Fibroblast of mammary gland (primary cell): ENCODE measurements at regions not wholly inside any gene's neighbourhood (a gene's known extent, or its start where the extent isn't known, plus 50 kb on each side); places are given as distances from the start of the nearest gene placed in this dataset.

Experiments
- DNase-seq: peaks from one replicate; pipeline ENCODE4 v3.0.0-alpha.2; 2010; ENCODE audit warnings: low read depth
- H3K4me3 ChIP-seq: 2 replicates; pipeline ENCODE4 v1.5.1; 2011; ENCODE audit warnings: low read depth, mild to moderate bottlenecking, low read length, moderate library complexity; ENCODE audit not compliant: control insufficient read depth
- CTCF ChIP-seq: conservative IDR thresholded peaks from 2 replicates; pipeline ENCODE4 v1.5.1; 2011; ENCODE audit warnings: low read depth, low read length, inconsistent platforms; ENCODE audit not compliant: control insufficient read depth, insufficient read depth

- no peak for DNase-seq
- TF ChIP-seq CTCF = no peak
- no peak overlapping the region for H3K4me3 ChIP-seq
Observed at GRCh38 chr2:241924069-241924908, 54.8 kb downstream of the RTP5 start.

GRCh38 chr2:241924909-241925250, 55.4 kb downstream of the RTP5 start:
- no peak overlapping the region for H3K4me3 ChIP-seq
- no peak for DNase-seq
- no peak for TF ChIP-seq CTCF

GRCh38 chr2:241925277-241925676, 55.7 kb downstream of the RTP5 start:
- no peak for TF ChIP-seq CTCF
- H3K4me3 ChIP-seq = no peak overlapping the region
- no peak for DNase-seq

- no peak for TF ChIP-seq CTCF
- DNase-seq = no peak
- H3K4me3 ChIP-seq = no peak overlapping the region
Observed at GRCh38 chr2:241925821-241926441, 56.4 kb downstream of the RTP5 start.

- H3K4me3 ChIP-seq = no peak overlapping the region
- no peak for DNase-seq
- TF ChIP-seq CTCF = no peak
Observed at GRCh38 chr2:241926541-241927311, 57.2 kb downstream of the RTP5 start.

GRCh38 chr2:241929551-241930490, 60.3 kb downstream of the RTP5 start:
- TF ChIP-seq CTCF = no peak
- no peak for DNase-seq

More at GRCh38 chr2:241929551-241930490, 60.3 kb downstream of the RTP5 start:
- no peak overlapping the region for H3K4me3 ChIP-seq
